HG02884 (cell line): ENCODE measurements at regions not wholly inside any gene's neighbourhood (a gene's known extent, or its start where the extent isn't known, plus 50 kb on each side); places are given as distances from the start of the nearest gene placed in this dataset.

ENCODE experiments used
- ATAC-seq: cut with Tn5 transposase; IDR thresholded peaks from one replicate; pipeline ENCODE4 v1.9.1; 2021; ENCODE audit warnings: mild to moderate bottlenecking, moderate library complexity; ENCODE audit not compliant: unreplicated experiment

DNA sequence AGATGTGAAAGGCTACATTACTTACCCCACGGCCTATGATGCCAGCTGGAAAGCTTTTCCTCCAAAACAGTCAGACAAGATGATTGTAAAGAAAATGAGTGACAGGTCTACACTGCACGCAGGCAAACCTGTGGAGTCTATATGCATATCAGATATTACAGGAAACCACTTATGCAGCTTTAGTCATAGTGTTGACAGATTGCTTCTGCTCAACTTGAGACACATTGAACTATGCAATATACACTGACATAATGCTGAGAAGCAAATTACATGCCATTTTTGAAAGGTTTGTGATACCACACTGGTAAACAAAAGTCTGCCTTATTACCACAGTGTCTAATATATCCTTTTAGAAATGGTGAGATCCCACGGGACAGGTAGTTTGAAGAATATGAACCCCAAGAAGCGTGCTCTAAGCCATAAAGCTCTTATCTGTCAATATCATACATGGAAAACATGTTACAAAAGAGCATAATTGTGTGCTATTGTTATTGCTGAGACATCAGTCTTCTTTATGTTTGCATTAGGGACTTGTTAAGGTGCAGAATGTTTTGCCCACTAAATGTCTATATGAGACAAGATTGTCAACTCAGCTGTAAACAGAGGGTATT is 1835.8 kb upstream of the TENM3 start:
- no peak for ATAC-seq

DNA sequence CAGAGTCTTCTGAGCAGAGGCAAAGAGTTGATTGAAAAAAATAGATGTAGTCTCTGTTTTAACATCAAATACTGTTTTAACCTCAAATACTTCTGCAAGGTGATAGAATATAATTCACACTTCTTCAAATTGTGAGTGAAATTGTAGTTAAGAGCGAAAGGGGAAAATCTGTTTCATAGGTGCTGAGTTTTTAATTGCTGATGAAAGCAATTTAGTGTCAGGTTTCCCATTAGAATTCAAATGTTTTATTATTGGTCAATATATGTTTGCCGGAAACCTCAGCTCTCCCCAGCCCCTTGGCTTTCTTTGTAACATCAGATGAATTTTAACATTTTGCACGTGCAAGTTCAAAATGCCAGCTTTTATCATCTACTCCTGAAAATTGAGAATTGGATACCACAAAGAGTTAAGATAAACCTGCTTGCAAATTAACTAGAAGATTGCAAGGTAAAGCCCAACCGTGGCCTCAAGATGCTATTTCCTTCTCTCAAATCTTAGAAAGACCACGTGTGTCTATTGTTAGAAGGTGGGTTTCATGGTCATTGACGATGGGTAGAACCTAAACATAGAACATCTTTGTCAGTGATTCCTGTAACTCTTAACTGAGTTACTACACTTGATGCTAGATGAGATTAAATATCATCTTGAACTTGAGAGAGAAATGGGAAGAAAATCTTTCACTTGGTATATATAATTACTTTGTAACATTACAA is 1824.2 kb upstream of the TENM3 start:
- no peak for ATAC-seq

DNA sequence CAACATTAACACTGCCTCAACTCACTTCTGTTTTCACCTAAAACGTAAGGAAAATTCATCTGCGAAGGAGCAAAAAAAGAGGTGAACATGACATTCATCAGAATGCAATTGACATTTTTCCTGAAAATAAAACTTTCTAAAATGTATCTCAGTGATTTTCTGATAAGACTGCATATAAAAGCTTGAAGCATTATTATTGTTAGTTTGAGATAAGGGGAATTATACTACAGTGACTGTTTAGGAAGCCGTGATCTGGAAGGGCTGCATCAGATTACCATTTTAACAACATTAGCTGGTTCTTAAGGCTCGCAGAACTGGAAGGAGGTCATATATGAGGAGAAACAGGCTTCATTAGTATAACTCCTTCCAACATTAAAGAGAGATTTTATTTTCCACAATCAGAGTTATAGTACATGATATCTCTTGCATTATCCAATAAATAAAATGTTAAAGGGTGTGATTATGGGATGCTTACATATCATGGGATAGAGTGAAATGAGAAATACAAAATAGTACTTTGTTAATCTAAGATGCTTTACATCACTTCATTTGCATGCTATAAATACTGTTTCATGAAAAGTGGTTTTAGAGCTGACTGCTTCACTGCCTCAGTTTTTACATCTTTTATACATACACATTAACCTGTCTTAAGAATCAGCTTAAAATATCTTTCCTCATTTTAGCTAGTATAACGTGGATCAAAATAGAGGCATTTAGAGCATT is 1820.1 kb upstream of the TENM3 start:
- no peak for ATAC-seq

DNA sequence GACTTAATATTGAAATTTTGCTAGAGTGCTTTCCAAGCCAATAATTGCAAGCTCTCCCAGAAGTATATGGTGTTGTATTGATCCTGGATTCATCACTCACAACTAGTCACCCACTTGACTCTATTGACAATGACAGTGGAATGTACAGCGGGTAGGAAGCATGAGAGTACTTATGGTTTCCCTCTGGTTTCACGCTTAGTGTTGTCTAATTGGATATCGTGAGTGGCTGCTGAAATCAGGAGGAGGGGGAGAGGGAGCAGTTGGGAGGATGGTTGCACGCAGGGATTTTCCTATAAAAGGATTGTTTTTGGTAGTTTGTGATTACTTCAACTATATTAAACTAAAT is 1819.5 kb upstream of the TENM3 start:
- no peak for ATAC-seq

DNA sequence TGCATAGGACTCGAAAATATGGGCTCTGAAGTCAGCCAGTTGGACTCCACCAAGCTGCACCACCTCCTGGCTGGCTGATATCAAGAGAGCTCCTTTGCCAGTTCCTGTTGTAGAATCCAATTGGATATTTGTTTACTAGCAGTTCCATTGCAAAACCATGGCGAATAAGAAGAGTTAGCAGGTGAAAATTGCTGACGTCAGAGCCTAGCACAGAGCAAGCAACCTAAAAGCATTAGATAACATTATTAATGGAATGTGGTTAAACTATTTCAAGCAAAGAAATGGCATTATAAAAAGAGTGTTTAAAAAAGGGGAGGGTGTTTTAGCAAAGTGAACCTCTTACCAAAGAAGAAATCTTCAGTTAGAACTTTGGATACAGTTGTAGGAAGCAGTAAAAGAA is 1816.3 kb upstream of the TENM3 start:
- ATAC-seq, result no peak

DNA sequence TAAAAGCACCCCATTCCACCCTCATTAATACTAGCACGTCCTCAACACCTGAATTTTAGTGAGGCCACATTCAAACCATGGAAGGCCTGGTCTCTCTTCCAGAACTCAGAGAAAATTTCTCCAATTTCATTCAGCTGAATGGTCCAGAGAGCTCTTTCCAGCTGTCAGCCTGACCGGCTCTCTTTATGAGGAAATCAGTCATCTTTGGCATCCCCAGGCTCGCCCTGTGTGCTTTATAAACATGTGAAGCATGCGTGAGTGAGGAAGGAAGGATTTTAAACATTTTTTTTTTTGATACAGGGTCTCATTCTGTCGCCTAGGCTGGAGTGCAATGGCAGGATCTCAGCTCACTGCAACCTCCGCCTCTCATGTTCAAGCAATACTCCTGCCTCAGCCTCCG is 1812.9 kb upstream of the TENM3 start:
- no peak for ATAC-seq

DNA sequence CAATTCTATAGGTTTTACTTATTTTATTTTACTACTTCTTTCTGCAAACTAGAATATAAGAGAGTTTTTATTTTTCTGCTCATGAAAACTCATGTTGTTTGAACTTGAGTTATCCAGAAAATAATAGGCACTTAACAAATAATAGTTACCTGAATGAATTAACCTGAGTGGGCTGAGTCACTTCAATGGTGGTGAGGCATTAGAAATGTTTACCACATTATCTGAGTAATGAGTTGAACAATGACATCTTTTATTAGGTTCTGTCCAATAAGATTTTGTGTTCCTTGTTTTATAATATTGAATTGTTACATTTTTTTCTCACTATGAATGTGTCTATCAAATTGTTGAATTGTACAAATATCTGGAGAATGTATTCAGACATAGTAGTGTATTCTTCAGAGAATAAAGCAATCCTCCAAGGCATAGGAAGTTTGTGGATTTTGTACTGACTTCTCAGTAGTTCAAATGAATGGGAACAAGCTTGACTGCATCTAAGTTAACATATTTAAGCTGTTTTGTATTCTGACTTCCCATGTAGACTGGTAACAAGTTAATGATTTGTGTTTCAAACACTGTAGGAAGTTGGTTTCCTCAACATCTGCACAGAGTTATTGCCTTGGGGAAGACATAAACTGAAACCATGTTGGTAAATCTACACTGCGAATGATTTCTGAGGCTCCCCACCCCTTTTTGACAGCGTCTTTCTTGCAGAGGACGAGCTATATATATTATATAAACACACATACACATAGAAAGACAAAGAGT is 1808.9 kb upstream of the TENM3 start:
- no peak for ATAC-seq

DNA sequence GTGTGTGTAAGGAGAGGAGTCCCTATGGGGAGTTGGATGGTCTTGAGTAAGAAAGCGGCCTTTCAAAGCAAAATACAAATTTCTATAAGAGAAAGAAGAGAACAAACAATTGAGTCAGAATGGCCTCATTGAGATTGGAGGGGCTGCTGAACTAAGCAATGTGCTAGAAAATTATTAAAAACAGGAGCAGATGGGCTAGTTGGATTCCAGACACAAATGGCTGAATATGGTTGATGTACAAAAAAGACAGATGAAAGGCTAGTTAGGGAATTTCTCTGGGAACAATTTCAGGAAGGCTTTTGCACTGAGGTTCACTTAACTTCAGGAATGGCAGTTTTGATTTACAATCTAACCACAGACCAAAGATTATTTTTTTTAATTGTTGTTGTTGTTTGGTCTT is 1806.8 kb upstream of the TENM3 start:
- no peak for ATAC-seq

DNA sequence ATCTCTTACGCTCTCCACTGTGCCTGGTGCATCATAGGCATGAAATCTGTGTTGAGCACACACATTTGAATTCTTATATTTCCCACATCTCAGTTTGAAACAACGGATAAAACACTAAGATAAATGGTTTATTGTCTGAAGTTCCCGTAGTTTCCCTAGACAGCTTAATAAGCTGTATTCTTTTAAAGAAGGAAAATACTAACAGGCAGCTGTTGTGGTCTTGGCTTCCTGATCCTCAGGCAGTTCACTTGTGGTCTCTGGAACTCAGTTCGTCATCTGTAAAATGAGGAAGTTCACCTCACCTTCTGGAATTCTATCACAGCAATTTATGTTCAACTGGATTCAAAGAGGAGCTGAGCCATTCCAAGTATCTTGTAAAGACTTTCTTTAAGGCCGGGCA is 1805.6 kb upstream of the TENM3 start:
- no peak for ATAC-seq

DNA sequence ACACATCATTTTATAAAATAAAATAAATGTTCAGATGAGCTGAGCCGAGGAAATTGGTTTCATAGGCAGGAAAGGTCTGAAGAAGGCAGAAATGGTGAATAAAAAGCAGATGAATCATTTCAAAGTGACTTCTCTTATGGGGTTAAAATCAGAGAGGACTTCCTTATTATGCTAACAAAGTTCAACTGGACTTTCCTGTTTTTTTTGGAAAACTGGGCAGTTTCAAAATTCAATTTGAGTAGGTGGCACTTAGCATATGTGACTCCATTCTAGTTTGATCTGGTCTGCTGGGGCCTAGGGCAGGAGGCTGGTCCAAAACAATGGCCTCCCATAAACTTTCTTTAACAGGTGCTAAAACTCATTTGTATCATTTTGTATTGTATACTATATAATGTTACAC is 1794.9 kb upstream of the TENM3 start:
- no peak for ATAC-seq

DNA sequence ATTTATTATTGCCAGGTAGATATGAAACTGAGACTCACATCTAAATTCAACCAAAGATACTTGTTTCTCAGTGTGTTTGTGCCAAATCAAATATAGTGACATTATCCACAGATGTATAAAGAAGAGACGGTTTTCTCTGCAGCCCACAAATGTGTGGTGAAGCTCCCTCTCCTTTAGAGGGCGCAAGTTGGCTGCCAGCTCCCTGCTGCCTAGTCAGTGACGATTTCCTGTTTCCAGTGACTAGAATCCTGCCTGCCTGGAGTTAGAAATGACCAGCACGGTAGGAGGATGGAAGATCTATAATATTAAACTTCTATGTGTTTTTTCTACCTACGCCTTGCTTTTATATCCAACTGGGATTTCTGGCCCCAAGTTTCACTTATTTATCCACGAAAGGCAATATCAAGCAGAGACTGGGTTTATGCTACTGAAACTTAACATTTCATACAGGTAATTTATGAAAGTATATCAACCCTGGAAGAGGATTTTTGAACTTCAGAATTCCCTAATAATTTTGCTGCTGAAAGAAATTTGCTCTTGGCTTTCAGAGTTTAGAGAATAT is 1793.7 kb upstream of the TENM3 start:
- ATAC-seq, result no peak

DNA sequence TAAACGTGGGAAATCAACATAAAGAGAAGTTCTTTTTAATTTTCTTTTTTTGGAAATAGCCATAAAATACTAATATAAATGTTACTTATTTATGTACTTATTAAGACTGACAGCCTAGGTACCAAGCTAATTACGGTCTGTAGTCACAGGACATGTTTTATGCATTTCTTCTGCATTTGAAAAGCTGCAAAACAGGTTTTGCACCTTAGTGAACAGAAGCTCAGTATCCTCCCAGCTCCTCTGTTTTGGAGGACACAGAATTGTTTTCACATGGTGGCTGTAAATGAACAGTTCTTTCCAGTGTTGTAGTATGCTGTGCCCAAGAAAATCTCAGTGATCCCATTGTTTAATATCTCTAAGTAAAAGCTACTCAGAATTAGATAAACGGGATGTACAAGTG is 1788.0 kb upstream of the TENM3 start:
- no peak for ATAC-seq

DNA sequence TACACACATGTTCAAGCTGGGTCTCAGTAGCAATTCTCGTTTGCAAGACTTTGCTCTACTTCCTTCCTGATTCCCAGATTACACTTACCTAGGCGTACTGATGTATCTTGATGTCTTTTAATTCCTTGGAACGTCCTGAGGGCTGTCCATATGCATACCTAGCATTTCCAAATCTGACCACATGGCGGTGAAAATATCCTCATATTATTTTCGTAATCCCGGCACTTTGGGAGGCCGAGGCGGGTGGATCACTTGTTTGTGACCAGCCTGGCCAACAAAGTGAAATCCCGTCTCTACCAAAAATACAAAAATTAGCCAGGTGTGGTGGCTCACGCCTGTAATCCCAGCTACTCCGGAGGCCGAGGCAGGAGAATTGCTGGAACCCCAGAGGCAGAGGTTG is 1786.3 kb upstream of the TENM3 start:
- no peak for ATAC-seq

DNA sequence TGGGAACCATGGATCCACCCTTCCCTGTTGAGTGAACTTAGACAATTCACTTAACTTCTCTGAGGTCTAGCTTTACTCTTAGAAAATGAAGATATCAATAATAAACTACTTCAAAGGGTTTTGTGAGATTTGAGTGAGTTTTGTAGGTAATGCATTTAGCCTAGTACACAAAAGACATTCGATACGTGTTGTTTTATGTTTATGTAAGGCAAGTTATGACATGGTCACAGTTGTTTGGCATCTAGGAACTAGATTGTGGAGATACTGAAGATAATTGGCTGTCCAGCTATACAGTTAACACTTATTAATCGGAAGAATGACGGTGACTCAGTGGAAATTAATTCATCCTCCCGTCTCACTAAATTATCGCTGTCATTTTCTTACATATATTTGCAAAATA is 1781.1 kb upstream of the TENM3 start:
- no peak for ATAC-seq

DNA sequence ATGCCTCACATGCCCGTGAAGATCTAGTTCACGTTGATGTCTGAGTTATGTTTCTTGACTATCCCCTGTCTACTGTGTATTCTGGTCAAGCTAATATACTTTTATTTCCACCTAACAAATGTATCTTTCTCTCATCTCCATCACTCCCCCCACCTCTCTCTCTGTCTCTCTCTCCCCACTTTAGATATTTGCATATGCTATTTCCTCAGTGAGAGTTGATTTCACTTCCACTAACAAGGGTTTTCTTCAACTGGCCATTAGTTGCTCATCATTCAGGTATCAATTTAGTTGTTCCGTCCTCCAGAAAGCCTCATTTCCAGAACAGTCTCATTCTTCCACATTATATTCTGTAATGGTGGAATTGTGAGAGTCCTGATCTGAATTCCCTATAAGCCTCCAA is 1777.8 kb upstream of the TENM3 start:
- no peak for ATAC-seq

DNA sequence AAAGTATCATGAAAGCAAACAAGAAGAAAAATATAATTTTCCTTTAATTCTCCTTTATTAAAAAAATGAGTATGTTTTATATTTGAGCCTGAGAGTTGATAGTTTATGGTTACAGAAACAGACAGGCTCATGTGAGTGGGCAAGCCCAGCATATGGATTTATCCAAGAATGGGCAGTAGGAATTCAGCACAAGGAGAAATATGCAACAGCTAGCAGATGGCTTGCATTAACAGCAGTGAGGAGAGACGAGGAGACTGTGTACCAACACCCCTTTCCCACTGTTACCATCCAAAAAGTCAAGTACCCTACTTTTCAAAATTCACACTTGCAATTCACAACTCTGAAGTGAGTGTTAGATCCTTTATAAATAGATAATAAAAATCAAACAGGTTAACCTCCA is 1760.2 kb upstream of the TENM3 start:
- ATAC-seq, result no peak

DNA sequence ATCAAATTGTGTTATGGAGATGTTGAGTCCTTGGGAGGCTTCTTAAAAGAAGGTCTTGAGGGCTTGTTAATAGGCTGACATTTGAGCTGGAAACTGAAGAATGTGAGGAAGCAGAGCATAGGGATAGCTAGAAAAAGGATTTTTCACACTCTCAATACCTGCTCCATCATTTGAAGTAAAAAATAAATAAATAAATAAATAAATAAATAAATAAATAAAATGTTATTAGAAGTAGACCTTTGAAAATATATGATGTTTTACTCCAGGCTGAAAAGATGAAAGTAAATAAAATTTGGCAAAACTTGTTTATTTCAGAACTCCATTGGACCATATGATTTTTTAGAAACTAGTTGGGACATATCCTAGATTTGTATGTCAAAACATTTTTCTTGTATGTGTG is 1757.8 kb upstream of the TENM3 start:
- no peak for ATAC-seq

DNA sequence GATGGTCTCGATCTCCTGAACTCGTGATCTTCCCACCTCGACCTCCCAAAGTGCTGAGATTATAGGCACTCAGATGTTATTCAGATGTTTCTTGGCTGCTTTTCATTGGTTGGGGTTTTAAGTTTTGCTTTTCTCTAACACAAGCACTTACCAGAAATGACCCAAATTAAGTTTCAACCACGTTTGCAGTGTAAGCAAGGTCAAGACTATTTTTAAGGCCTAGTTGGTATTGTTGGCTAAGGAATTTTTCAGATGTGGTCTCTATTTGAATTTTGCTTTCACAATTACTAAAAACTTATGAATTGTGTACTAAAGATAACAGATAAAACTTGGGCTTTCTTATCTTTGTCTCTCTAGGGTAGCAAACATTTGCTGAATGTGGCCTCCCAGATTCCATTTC is 1756.9 kb upstream of the TENM3 start:
- no peak for ATAC-seq

DNA sequence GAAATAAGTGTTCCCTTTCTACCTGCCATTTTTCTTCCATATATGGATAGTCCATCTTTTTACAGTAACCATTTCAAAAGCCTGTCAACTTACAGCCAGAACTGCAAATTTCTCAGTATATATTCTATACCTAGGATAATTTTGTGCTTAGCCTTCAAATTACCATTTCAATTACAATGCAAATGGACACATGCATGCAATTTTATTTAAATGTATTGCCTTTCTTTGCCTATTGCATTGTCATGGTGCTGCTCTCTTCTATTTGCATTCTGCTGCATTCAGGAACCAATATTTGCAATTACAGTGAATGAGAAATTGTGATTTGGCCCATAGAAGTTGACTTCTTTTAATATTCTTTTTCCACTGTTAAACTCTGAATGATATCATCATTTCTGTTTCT is 1753.4 kb upstream of the TENM3 start:
- ATAC-seq, result no peak

DNA sequence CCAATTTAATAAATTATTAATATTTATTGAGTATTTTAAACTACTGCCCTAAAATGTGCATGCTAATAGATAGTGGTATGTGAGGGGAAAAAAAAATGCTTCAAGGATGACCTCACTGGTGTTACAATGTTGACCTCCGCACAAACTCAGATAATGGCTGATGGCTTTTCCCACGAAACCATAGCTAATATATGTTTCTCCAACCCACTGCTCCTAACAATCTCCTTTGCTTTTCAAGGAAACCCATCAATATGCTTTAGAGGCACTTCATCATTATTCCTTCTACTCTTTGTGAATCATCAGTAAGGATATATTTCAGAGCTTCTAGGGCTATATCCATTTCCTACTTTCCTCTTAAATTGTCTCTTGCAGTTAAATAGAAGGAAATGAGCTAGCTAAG is 1752.0 kb upstream of the TENM3 start:
- no peak for ATAC-seq

DNA sequence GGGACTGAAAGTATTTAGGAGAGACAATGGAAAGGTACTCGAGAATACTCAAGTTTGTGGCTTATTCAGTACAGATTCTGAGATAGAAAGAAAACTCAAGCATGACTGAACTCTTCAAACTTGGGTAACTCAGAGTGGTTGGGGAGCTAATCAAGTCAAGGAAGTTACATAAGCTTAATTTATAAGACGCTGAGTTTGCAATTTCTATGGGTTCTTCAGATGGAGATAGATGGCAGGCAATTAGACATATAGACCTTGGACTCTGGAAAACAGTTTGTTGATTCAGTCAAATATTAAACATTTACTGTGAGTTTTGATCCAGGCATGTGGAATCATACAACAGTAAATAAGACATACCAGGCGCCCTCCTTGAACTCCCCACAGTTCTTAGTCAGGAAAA is 1749.9 kb upstream of the TENM3 start:
- no peak for ATAC-seq
